ENCODE measurements at regions not wholly inside any gene's neighbourhood (a gene's known extent, or its start where the extent isn't known, plus 50 kb on each side); places are given as distances from the start of the nearest gene placed in this dataset.
"Not testable (repeated sequence)": the region's sequence is repeated elsewhere in the genome, so short reads cannot be mapped to it uniquely, and the experiment has no call there.

GRCh38 chr15:62856466-62857246 lies 185.9 kb upstream of the TPM1 start:
- DNase-seq (ENCODE audit: low spot score): no peak

GRCh38 chr15:62857411-62857853 lies 185.1 kb upstream of the TPM1 start:
- DNase-seq (ENCODE audit: low spot score): peak; percentile 26

- DNase-seq (ENCODE audit: low spot score): no peak
These were observed 184.2 kb upstream of the TPM1 start for GRCh38 chr15:62858343-62858742.

- DNase-seq (ENCODE audit: low spot score): no peak
These were observed 179.8 kb upstream of the TPM1 start for GRCh38 chr15:62862717-62863116.

- DNase-seq (ENCODE audit: low spot score): no peak
These were observed 176.2 kb upstream of the TPM1 start for GRCh38 chr15:62866366-62866765.

- DNase-seq (ENCODE audit: low spot score): no peak
These were observed 174.7 kb upstream of the TPM1 start for GRCh38 chr15:62867844-62868243.

GRCh38 chr15:62868507-62868906 lies 174.0 kb upstream of the TPM1 start:
- DNase-seq (ENCODE audit: low spot score): no peak

GRCh38 chr15:62869116-62869515 lies 173.4 kb upstream of the TPM1 start:
- no peak for DNase-seq (ENCODE audit: low spot score)

- DNase-seq (ENCODE audit: low spot score): peak; percentile 6
These were observed 172.3 kb upstream of the TPM1 start for GRCh38 chr15:62870216-62870615.

- DNase-seq (ENCODE audit: low spot score): not testable (repeated sequence)
These were observed 171.8 kb upstream of the TPM1 start for GRCh38 chr15:62870701-62871100.

- no peak for DNase-seq (ENCODE audit: low spot score)
These were observed 169.3 kb upstream of the TPM1 start for GRCh38 chr15:62873203-62873602.

- no peak for DNase-seq (ENCODE audit: low spot score)
These were observed 168.5 kb upstream of the TPM1 start for GRCh38 chr15:62874064-62874463.

GRCh38 chr15:62874959-62875625 lies 167.5 kb upstream of the TPM1 start:
- DNase-seq (ENCODE audit: low spot score): no peak

- DNase-seq (ENCODE audit: low spot score): no peak
These were observed 166.9 kb upstream of the TPM1 start for GRCh38 chr15:62875626-62876021.

GRCh38 chr15:62877276-62877857 lies 165.2 kb upstream of the TPM1 start:
- DNase-seq (ENCODE audit: low spot score): no peak

- DNase-seq (ENCODE audit: low spot score): no peak
These were observed 164.5 kb upstream of the TPM1 start for GRCh38 chr15:62878070-62878469.

GRCh38 chr15:62879770-62880169 lies 162.8 kb upstream of the TPM1 start:
- no peak for DNase-seq (ENCODE audit: low spot score)

- DNase-seq (ENCODE audit: low spot score): no peak
These were observed 162.3 kb upstream of the TPM1 start for GRCh38 chr15:62880278-62880677.

- no peak for DNase-seq (ENCODE audit: low spot score)
These were observed 161.5 kb upstream of the TPM1 start for GRCh38 chr15:62881056-62881455.

GRCh38 chr15:62883938-62884479 lies 158.5 kb upstream of the TPM1 start:
- no peak for DNase-seq (ENCODE audit: low spot score)

GRCh38 chr15:62886431-62887071 lies 156.0 kb upstream of the TPM1 start:
- no peak for DNase-seq (ENCODE audit: low spot score)

- no peak for DNase-seq (ENCODE audit: low spot score)
These were observed 155.4 kb upstream of the TPM1 start for GRCh38 chr15:62887113-62887570.
